Neural cell (in vitro differentiated cells): ENCODE measurements at regions not wholly inside any gene's neighbourhood (a gene's known extent, or its start where the extent isn't known, plus 50 kb on each side); places are given as distances from the start of the nearest gene placed in this dataset.

ENCODE experiments used
- EZH2 ChIP-seq: fragments of 200-600, 300-800 bp; shearing (Covaris generic), sonication (generic); IDR thresholded peaks from 2 replicates; pipeline ENCODE4 v1.6.1; 2014; ENCODE audit warnings: antibody characterized with exemption, low read length, borderline replicate concordance, mild to moderate bottlenecking; ENCODE audit not compliant: insufficient read depth, poor library complexity, severe bottlenecking
- POLR2AphosphoS5 ChIP-seq: IDR thresholded peaks from 2 replicates; pipeline ENCODE4 v1.6.1; 2012
- TAF1 ChIP-seq: IDR thresholded peaks from 2 replicates; pipeline ENCODE4 v1.6.1; 2012; ENCODE audit warnings: low read depth
- TF ChIP-seq, protein P1 (sequence below): fragments of 450-650 bp; IDR thresholded peaks from 2 replicates; pipeline ENCODE4 v1.5.1; 2014; ENCODE audit warnings: antibody characterized with exemption, mild to moderate bottlenecking, moderate library complexity; ENCODE audit not compliant: poor library complexity, severe bottlenecking

DNA sequence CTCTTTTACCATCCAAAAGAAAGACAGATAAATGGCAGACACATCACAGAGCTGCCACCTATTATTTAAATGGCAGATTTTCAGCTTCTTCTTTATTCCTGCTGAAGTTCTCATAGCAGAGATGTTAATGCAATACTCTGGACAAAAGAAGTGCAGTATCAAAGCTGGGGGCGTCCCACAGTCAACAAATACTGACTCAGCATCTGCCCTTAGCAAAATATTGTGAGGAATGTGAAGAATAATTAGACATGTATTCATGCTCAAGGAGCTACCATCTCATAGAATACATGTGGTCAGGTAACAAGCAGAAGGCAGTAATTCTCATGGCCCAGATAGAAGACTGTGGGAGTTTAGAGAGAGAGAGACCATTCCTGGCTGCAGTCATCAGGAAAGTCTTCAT is 108.0 kb upstream of the TANK start:
- TF ChIP-seq, protein P1, sequence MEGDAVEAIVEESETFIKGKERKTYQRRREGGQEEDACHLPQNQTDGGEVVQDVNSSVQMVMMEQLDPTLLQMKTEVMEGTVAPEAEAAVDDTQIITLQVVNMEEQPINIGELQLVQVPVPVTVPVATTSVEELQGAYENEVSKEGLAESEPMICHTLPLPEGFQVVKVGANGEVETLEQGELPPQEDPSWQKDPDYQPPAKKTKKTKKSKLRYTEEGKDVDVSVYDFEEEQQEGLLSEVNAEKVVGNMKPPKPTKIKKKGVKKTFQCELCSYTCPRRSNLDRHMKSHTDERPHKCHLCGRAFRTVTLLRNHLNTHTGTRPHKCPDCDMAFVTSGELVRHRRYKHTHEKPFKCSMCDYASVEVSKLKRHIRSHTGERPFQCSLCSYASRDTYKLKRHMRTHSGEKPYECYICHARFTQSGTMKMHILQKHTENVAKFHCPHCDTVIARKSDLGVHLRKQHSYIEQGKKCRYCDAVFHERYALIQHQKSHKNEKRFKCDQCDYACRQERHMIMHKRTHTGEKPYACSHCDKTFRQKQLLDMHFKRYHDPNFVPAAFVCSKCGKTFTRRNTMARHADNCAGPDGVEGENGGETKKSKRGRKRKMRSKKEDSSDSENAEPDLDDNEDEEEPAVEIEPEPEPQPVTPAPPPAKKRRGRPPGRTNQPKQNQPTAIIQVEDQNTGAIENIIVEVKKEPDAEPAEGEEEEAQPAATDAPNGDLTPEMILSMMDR = no peak
- TF ChIP-seq TAF1 (no peak), POLR2AphosphoS5 (no peak), EZH2 (no peak)
